ENCODE measurements at regions not wholly inside any gene's neighbourhood (a gene's known extent, or its start where the extent isn't known, plus 50 kb on each side); places are given as distances from the start of the nearest gene placed in this dataset.
A peak's percentile ranks its signal among the peaks of the same experiment; 100 is the strongest.

- CTCF ChIA-PET = interaction anchor here (0.7 kb wide), 1 partner anchor 50 kb away, joined by 5 read pairs; no protein-coding TSS in a partner anchor
- Mint-ChIP-seq H3K36me3 (ENCODE audit: insufficient read depth, unreplicated experiment) (peaks cover 6% of the 10 kb centered on the region), H3K9me3 (ENCODE audit: unreplicated experiment) (no peaks in the 10 kb centered on the region), H3K27ac (ENCODE audit: low read depth, unreplicated experiment) (no peak overlapping the region), H3K4me3 (ENCODE audit: unreplicated experiment) (no peak overlapping the region), H3K27me3 (ENCODE audit: insufficient read depth, unreplicated experiment) (no peaks in the 10 kb centered on the region), H3K4me1 (ENCODE audit: insufficient read depth, unreplicated experiment) (no peaks in the 10 kb centered on the region)
- no peak for DNase-seq (ENCODE audit: unreplicated experiment)
- intact Hi-C loops (cut with micrococcal nuclease) = no loop called here
- TF ChIP-seq, protein P1, sequence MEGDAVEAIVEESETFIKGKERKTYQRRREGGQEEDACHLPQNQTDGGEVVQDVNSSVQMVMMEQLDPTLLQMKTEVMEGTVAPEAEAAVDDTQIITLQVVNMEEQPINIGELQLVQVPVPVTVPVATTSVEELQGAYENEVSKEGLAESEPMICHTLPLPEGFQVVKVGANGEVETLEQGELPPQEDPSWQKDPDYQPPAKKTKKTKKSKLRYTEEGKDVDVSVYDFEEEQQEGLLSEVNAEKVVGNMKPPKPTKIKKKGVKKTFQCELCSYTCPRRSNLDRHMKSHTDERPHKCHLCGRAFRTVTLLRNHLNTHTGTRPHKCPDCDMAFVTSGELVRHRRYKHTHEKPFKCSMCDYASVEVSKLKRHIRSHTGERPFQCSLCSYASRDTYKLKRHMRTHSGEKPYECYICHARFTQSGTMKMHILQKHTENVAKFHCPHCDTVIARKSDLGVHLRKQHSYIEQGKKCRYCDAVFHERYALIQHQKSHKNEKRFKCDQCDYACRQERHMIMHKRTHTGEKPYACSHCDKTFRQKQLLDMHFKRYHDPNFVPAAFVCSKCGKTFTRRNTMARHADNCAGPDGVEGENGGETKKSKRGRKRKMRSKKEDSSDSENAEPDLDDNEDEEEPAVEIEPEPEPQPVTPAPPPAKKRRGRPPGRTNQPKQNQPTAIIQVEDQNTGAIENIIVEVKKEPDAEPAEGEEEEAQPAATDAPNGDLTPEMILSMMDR (IDR thresholded peaks at IDR 0.05; ENCODE audit: unreplicated experiment) = no peak
- POLR2A ChIA-PET = interaction anchor here (0.6 kb wide), 1 partner anchor 894 kb away, joined by 5 read pairs; no protein-coding TSS in a partner anchor
- BruUV-seq (replicated peaks) = no TSS peak
These were observed 81.6 kb downstream of the MYEOV start for GRCh38 chr11:69375316-69376154.

DNA sequence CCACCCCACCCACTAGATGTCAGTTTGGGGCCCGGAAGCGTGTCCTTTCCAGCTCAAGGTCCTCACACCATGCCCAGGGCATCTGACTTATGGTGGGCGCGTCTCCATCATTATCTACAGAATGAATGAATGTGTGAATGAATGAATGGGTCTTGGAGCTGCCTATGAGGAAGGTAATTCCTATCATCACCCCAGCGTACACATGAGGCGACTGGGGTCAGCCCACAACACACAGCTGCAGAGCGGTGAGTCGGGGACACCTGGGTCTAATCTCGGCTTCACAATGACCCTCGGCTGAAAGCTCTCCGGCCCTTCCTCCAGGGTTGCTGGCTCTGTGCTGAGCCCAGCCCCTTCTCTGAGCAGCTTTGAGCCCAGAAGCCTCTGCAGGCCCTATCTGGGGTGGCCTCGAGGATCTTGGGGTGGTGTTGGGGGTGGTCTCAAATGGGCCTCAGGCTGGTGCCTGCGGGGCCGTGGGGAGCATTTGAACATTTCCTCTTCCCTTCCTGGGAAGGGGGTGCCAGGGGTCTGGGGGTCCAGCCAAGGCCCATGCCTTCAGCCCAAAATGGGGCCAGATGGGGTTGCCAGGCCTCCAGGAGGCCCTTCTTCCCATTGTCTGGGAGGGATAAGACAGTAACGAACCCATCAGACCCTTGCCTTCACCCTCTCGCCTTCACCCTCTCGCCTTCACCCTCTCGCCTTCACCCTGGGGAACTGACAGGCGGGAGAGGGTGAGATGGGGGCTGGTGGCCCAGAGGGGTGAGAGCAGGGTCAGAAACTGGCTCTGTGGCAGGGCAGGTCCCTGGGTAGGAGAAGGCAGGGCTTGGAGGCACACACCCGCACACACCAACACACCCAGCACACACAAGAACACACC lies 82.4 kb downstream of the MYEOV start:
- BruUV-seq (replicated peaks) = no TSS peak
- Mint-ChIP-seq H3K9me3 (ENCODE audit: unreplicated experiment) (no peaks in the 10 kb centered on the region), H3K36me3 (ENCODE audit: insufficient read depth, unreplicated experiment) (peaks cover 6% of the 10 kb centered on the region), H3K27ac (ENCODE audit: low read depth, unreplicated experiment) (no peak overlapping the region), H3K4me3 (ENCODE audit: unreplicated experiment) (peak overlapping the region; percentile 47), H3K4me1 (ENCODE audit: insufficient read depth, unreplicated experiment) (no peaks in the 10 kb centered on the region), H3K27me3 (ENCODE audit: insufficient read depth, unreplicated experiment) (no peaks in the 10 kb centered on the region)
- no peak for DNase-seq (ENCODE audit: unreplicated experiment)
- TF ChIP-seq, protein P1 (IDR thresholded peaks at IDR 0.05; ENCODE audit: unreplicated experiment) = no peak
- CTCF ChIA-PET = interaction anchor here (0.7 kb wide), 1 partner anchor 49 kb away, joined by 5 read pairs; no protein-coding TSS in a partner anchor
- POLR2A ChIA-PET = no interaction called here
- intact Hi-C loops (cut with micrococcal nuclease) = no loop called here

GRCh38 chr11:69377029-69377952 lies 83.3 kb downstream of the MYEOV start:
- peak; percentile 76 for DNase-seq (ENCODE audit: unreplicated experiment)

More at GRCh38 chr11:69377029-69377952, 83.3 kb downstream of the MYEOV start:
- no TSS peak for BruUV-seq (replicated peaks)
- no peak overlapping the region for H3K27ac Mint-ChIP-seq (ENCODE audit: low read depth, unreplicated experiment)
- TF ChIP-seq, protein P1 (IDR thresholded peaks at IDR 0.05; ENCODE audit: unreplicated experiment) = no peak
- H3K27me3 Mint-ChIP-seq (ENCODE audit: insufficient read depth, unreplicated experiment) = no peaks in the 10 kb centered on the region
- H3K4me1 Mint-ChIP-seq (ENCODE audit: insufficient read depth, unreplicated experiment) = no peaks in the 10 kb centered on the region
- H3K4me3 Mint-ChIP-seq (ENCODE audit: unreplicated experiment) = peak overlapping the region; percentile 47
- intact Hi-C loops (cut with micrococcal nuclease) = no loop called here
- ChIA-PET POLR2A (interaction anchor here (0.5 kb wide), 1 partner anchor 33 kb away, joined by 3 read pairs; no protein-coding TSS in a partner anchor), CTCF (no interaction called here)
- no peaks in the 10 kb centered on the region for H3K9me3 Mint-ChIP-seq (ENCODE audit: unreplicated experiment)
- H3K36me3 Mint-ChIP-seq (ENCODE audit: insufficient read depth, unreplicated experiment) = peaks cover 6% of the 10 kb centered on the region

Data from MCF 10A (cell line).